ENCODE measurements at regions not wholly inside any gene's neighbourhood (a gene's known extent, or its start where the extent isn't known, plus 50 kb on each side); places are given as distances from the start of the nearest gene placed in this dataset.
"Not testable (repeated sequence)": the region's sequence is repeated elsewhere in the genome, so short reads cannot be mapped to it uniquely, and the experiment has no call there.

GRCh38 chr3:88882121-88882520 lies 225.3 kb upstream of the EPHA3 start:
- H3K27me3 ChIP-seq (ENCODE audit: control insufficient read depth, insufficient read depth, low read length), result no peaks in the 10 kb centered on the region
- no peak overlapping the region for H3K4me3 ChIP-seq (ENCODE audit: low read depth, low read length)
- POLR2A ChIA-PET, result no interaction called here
- DNase-seq (ENCODE audit: low read depth), result no peak
- CTCF ChIA-PET, result no interaction called here
- no peak for TF ChIP-seq CTCF (IDR thresholded peaks at IDR 0.05; ENCODE audit: insufficient read depth, low read depth, low read length)
- H3K36me3 ChIP-seq (ENCODE audit: control insufficient read depth, insufficient read depth, low read length), result no peaks in the 10 kb centered on the region

- DNase-seq (ENCODE audit: low read depth); POLR2A ChIA-PET; H3K27me3 ChIP-seq (ENCODE audit: control insufficient read depth, insufficient read depth, low read length); H3K36me3 ChIP-seq (ENCODE audit: control insufficient read depth, insufficient read depth, low read length); CTCF ChIA-PET; H3K4me3 ChIP-seq (ENCODE audit: low read depth, low read length): not testable (repeated sequence)
These were observed 220.8 kb upstream of the EPHA3 start for GRCh38 chr3:88886624-88887023.

GRCh38 chr3:88896026-88896425 lies 211.4 kb upstream of the EPHA3 start:
- ChIA-PET POLR2A (no interaction called here), CTCF (no interaction called here)
- no peaks in the 10 kb centered on the region for H3K36me3 ChIP-seq (ENCODE audit: control insufficient read depth, insufficient read depth, low read length)
- no peaks in the 10 kb centered on the region for H3K27me3 ChIP-seq (ENCODE audit: control insufficient read depth, insufficient read depth, low read length)
- DNase-seq (ENCODE audit: low read depth), result no peak
- H3K4me3 ChIP-seq (ENCODE audit: low read depth, low read length), result no peak overlapping the region
- no peak for TF ChIP-seq CTCF (IDR thresholded peaks at IDR 0.05; ENCODE audit: insufficient read depth, low read depth, low read length)

DNA sequence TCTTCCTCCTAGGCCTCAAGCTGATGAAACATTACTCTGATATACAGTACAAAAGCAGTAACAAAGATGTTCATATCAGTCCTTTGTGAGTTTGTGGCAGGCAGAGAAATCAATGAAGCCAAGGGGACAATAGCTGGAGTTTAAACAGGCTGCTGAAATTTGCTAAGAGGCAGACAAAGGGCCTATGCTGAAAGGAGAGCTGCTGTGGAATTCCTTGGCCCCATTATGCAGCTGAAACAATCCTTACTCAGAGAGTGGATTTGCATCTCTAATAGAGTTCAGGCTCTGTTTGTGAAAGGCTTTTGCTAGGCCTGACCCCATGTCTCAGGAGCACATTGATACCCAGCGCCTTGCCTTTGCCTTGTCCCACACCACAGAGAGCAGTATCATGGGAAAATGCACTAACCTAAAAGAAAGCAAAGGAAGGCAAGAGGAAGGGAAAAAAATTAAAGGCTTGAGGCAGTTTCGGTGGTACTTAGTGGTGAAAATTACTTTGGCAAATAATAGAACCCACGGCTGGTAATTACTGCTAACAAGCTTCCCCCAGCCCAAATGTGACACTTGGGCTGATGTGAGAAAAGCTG lies 195.0 kb upstream of the EPHA3 start:
- Histone ChIP-seq H3K27me3 (ENCODE audit: control insufficient read depth, insufficient read depth, low read length) (no peaks in the 10 kb centered on the region), H3K36me3 (ENCODE audit: control insufficient read depth, insufficient read depth, low read length) (no peaks in the 10 kb centered on the region), H3K4me3 (ENCODE audit: low read depth, low read length) (no peak overlapping the region)
- POLR2A ChIA-PET, result no interaction called here
- DNase-seq (ENCODE audit: low read depth), result no peak
- CTCF ChIA-PET, result no interaction called here
- no peak for TF ChIP-seq CTCF (IDR thresholded peaks at IDR 0.05; ENCODE audit: insufficient read depth, low read depth, low read length)

- no peak for DNase-seq (ENCODE audit: low read depth)
- Histone ChIP-seq H3K36me3 (ENCODE audit: control insufficient read depth, insufficient read depth, low read length) (no peaks in the 10 kb centered on the region), H3K4me3 (ENCODE audit: low read depth, low read length) (no peak overlapping the region), H3K27me3 (ENCODE audit: control insufficient read depth, insufficient read depth, low read length) (no peaks in the 10 kb centered on the region)
- POLR2A ChIA-PET, result no interaction called here
- CTCF ChIA-PET, result no interaction called here
- no peak for TF ChIP-seq CTCF (IDR thresholded peaks at IDR 0.05; ENCODE audit: insufficient read depth, low read depth, low read length)
These were observed 188.6 kb upstream of the EPHA3 start for GRCh38 chr3:88918841-88919240.

GRCh38 chr3:88921986-88922385 lies 185.4 kb upstream of the EPHA3 start:
- ChIA-PET CTCF (interaction anchor here (0.6 kb wide), 1 partner anchor 19 kb away, joined by 3 read pairs; no protein-coding TSS in a partner anchor), POLR2A (no interaction called here)
- H3K4me3 ChIP-seq (ENCODE audit: low read depth, low read length), result no peak overlapping the region
- H3K27me3 ChIP-seq (ENCODE audit: control insufficient read depth, insufficient read depth, low read length), result no peaks in the 10 kb centered on the region
- no peaks in the 10 kb centered on the region for H3K36me3 ChIP-seq (ENCODE audit: control insufficient read depth, insufficient read depth, low read length)
- no peak for TF ChIP-seq CTCF (IDR thresholded peaks at IDR 0.05; ENCODE audit: insufficient read depth, low read depth, low read length)
- no peak for DNase-seq (ENCODE audit: low read depth)
